ENCODE measurements at regions not wholly inside any gene's neighbourhood (a gene's known extent, or its start where the extent isn't known, plus 50 kb on each side); places are given as distances from the start of the nearest gene placed in this dataset.
"Not testable (repeated sequence)": the region's sequence is repeated elsewhere in the genome, so short reads cannot be mapped to it uniquely, and the experiment has no call there.

DNA sequence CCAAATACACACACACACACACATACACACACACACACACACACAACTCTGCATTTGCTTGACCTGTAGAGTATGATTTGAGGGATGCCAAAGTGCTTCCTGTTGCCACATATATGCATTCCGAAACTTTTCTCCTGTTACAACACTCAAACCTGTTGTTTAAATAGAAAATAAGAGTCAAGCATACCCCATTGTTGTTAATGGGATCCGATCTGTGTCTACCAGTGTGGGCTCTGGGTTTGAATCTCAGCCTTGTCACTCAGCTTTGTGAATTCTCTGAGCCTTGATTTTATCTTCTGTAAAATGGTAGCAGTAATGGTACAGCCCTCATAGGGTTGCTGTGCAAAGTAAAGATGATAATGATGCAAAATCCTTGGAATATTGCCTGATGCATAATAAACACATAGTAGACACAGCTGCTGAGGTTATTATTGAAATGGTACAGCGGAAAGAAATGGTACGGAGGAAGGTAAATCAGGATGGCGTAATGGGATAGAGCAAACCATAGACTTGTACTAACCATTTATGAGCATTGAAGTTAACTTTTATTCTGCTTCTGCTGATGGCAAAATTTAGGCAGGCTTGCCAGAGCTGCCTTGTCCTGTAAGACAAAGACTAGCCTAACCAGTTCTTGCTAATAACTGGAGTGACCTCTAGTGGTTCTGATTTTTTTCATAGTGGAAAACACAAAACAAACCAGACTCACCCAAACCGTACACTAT, 113.5 kb upstream of the PHACTR1 start:
- H3K27ac ChIP-seq: no peak overlapping the region
- no peak for DNase-seq (ENCODE audit: low read depth, low spot score)

DNA sequence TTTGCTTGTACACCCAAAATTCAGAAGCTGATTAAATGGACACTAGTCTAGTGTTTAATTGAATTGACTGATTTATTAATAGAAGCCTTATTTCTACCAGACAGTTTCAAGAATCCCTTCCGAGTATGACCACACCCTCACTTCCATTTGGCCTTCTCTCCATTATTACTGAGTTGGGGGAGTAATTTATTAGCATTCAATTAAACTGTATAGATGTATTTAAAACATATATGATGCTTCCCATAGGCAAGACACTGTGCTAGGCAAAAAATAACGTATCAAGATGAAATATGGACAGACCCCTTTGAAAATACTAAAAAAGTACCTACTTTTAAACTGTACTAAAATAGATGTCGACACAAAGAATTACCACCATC, 112.9 kb upstream of the PHACTR1 start:
- DNase-seq (ENCODE audit: low read depth, low spot score): no peak
- no peak overlapping the region for H3K27ac ChIP-seq

DNA sequence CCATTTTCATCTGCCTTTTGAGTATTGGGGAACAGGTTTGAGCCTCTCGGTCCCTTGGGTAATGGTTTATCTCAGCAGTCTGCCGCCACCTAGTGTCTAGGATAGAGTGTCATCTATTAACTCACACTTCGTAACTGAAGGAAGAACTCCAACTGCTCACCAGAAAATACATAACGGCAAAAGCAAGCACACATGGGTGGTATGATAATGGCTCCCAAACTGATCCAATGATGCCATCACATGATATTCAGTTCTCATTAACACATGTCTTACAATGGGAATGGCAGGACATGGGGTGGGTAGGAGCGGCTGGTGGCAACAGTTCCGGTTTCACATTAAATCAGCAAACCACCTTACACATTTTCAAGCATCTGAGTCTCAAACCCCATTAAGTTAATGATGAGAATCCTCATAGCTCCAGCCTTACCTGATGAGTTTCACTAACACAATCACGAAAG, 110.7 kb upstream of the PHACTR1 start:
- H3K27ac ChIP-seq: no peak overlapping the region
- no peak for DNase-seq (ENCODE audit: low read depth, low spot score)

DNA sequence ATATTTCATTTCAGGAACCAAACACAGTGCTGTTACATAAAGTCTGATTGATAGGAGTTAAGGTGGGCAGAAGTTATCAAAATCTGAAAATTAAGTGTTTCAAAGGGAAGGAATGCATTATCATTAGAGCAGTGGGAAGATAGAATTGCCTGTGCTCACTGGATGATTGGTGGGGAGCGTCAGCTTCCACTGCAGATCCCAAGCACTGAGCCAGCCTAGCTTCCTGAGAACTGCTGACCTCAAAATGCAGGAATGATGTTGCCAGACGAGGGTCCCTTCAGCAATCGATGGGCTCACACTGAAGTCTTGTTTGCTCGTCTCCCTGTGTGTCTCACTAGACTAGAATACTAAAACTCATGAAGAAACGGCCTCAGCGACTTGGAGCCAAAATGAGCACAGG, 110.0 kb upstream of the PHACTR1 start:
- no peak for DNase-seq (ENCODE audit: low read depth, low spot score)
- H3K27ac ChIP-seq: no peak overlapping the region

DNA sequence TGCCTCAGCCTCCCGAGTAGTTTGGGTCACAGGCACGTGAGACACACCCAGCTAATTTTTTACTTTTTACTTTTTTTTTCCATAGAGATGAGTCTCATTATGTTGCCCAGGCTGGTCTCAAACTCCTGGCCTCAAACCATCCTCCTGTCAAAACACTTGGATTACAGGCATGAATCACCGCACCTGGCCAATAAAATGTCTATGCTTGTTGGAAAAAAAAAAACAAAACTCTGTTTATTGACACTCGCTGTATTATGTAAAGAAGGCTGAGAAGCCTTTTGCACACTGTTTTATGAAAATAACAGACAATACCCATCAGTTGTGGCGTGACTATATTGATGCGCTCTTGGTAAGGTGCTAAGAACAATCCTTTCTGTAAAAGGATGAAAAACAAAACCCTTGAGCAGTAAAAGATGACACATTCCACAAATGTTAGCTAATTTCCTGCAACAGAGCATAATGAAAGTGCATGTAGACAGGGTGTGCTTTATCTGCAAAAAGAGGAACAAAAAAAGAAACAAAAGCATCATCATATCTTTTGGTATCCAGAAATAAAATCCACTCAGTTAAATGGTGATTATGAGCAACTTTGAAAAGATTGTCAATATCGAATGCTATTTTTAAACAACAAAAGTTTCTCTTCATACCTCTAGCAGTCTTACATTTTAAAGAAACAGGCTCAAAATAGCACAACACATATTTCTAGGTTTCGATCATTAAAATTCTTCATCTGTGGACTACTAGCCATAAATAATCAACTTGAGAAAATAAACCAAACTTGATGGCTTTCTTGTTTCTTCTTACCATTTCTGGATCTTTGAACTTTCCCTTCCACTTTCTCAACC, 108.3 kb upstream of the PHACTR1 start:
- DNase-seq (ENCODE audit: low read depth, low spot score): no peak
- H3K27ac ChIP-seq: peak overlapping the region; percentile 16

DNA sequence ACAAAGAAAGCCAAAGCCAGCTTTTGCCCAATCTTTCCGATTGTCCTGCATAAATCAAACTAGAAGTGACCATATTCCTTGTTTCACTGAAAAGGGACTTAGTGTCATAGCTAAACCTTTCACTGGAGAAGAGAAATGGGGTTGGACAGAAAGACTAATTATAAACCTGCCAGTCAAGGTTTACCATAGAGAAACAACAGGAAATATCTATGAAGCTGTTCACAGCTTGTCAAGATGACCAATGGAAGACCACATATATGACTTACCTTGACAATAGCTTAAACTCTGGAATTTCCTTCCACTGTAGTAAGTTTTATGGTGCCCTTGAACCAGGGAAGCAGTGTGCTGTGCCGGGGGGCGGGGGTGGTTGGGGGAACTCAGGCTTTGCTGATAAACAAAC, 107.7 kb upstream of the PHACTR1 start:
- peak overlapping the region; percentile 16 for H3K27ac ChIP-seq
- DNase-seq (ENCODE audit: low read depth, low spot score): no peak

DNA sequence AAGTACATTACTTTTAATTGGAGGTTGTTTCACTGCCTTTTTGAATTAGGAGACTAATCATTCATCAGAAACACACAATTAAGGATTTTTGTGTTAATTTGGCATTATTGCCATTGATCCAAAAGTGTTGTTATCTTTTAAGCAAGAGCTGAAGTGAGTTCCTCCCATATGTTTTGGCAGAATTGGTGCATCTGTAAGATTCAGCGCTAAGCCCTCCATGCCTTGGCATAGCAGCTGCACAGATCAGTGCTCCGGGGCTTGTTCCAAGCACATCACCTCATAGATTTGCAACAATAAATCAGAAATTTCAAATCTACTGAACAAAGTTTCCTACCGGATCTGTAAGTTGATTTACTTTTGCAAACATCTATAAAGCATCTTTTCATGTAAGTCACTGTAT, 106.8 kb upstream of the PHACTR1 start:
- no peak for DNase-seq (ENCODE audit: low read depth, low spot score)
- H3K27ac ChIP-seq: no peak overlapping the region

DNA sequence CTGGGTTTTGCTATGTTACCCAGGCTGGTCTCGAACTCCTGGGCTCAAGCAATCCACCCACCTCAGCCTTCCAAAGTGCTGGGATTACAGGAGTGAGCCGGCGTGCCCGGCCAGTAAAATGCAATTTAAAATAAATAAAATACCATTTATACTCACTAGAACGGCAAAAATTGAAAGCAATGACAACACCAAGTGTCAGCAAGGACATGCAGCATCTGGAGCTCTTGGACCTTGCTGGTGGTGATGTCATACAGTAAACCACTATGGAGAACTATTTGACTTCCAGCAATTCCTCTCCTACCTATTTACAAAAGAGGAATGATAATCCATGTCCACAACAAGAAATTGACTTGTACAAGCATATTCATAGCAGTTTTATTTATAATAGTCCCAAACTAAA, 105.7 kb upstream of the PHACTR1 start:
- no peak overlapping the region for H3K27ac ChIP-seq
- DNase-seq (ENCODE audit: low read depth, low spot score): no peak

DNA sequence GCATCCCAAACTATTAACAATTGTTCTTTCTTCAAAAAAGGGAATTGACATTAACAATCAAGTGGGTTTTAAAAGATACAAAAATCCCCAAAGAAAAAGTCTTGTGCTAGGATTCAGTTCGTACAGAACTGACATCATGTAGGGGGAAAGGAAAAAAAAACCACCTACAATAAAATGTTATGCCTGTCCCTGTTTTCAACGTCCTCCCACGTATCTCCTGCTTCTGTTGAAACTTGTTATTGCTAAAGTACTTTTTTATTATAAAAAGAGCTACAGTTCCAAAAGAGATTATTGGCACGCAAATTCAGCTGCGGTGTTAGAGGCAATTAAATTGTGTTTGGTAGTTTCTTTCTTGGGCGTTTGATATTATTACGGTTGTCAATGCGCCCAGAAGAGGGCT, 102.8 kb upstream of the PHACTR1 start:
- no peak overlapping the region for H3K27ac ChIP-seq
- DNase-seq (ENCODE audit: low read depth, low spot score): no peak

DNA sequence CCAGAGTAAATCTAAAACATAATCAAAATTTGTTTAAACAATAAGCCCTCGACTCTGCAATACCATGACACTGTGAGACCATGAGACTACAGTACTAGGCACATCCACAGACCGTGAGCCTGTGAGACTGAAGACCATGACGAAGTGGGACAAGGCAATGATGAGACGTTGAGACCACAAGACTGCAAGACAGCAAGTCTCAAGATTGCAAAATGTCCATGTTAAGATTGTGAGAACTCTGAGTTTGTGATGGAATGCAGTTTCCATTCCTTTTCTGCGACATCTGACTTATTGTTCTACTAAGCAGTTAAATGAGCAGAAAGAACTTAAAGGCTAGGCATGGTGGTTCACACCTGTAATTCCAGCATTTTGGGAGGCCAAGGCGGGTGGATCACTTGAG, 102.1 kb upstream of the PHACTR1 start:
- no peak overlapping the region for H3K27ac ChIP-seq
- DNase-seq (ENCODE audit: low read depth, low spot score): no peak

DNA sequence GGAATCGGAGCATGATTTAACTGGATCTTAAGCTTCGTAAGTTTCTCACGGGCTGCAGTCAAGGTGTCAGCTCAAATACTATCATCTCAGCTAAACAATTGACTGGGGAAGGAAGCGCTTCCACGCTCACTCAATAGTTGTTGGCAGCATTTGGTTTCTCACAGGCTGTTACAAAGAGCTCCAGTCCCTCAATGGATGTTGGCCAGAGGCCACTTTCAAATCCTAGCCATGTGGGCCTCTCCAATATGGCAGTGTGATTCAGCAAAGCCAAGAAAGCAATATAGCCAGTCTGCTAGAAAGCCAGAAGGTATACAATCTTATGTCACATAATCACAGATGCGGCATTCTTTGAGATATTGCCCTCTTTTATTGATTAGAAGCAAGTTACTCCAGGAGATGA, 98.3 kb upstream of the PHACTR1 start:
- H3K27ac ChIP-seq: no peak overlapping the region
- no peak for DNase-seq (ENCODE audit: low read depth, low spot score)

DNA sequence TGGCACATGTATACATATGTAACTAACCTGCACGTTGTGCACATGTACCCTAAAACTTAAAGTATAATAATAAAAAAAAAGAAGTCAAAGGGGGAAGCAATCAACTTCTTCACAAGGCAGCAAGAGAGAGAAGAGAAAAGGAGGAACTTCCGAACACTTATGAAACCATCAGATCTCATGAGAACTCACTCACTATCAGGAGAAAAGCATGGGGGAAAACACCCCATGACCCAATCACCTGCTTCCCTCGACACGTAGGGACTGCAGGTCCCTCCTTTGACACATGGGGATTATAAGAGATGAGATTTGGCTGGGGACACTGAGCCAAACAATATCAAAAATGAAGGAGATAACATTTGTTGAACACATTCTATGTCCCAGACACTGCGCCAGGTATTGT, 94.8 kb upstream of the PHACTR1 start:
- H3K27ac ChIP-seq: no peak overlapping the region
- no peak for DNase-seq (ENCODE audit: low read depth, low spot score)

DNA sequence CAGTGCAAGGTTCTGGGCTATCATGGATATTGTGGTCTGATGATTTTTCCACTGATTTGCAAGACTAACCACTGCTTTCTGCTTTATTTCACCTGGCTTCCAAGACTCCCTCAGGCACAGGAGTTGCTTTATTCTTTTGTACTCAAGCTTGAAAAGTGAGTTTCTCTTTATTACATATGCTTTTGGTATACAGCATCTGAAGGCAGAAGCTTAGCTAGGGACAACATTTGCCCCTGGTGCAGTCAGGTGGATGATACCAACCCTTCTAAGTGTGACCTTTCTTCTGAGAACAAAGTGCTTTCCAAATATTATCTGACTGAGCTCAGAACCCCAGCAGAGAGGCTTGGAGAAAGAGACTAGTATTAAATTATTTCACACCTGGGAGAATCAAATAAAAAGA, 94.0 kb upstream of the PHACTR1 start:
- no peak for DNase-seq (ENCODE audit: low read depth, low spot score)
- no peak overlapping the region for H3K27ac ChIP-seq

DNA sequence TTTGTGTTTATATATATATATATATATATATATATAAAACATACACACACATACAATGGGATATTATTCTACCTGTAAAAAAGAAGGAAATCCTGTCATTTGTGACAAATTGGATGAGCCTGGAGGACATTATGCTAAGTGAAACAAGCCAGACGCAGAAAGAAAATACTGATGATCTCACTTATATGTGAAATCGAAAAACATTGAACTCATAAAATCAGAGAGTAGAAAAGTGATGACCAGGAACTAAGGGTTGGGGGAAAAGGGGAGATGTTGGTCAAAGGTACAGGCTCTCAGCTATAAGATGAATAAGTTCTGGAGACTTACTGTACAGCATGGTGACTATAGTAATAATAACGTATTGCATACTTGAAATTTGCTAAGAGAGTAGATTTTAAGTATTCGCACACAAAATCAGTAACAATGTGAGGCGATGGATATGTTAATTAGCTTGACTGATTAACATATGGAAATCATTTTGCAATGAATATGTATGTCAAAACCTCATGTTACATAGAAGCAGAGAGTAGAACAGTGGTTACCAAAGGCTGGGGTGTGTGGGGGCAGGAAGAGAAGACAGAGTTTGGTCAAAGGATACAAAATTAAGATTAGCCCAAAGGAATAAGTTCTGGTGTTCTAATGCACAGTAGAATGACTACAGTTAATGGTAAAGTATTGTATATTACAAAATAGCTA, 92.3 kb upstream of the PHACTR1 start:
- H3K27ac ChIP-seq: no peak overlapping the region
- DNase-seq (ENCODE audit: low read depth, low spot score): no peak

DNA sequence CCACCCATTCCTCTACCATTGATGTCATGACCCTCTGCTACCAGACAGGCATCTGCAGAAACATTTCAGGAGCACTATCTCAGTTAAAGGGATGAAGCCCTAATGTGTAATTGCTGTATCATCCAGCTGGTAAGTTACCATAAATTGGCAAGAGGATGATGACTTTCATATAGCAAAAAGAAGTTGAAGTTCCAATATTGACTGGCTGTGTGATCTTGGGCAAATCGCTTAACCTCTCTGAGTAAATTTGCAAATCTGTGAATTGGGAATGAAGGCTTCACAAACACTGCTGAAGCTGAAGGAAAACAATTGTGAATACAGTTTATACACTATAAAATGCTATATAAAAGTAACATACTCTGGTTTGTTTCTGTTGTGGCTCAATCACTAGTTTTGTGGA, 89.5 kb upstream of the PHACTR1 start:
- DNase-seq (ENCODE audit: low read depth, low spot score): no peak
- no peak overlapping the region for H3K27ac ChIP-seq

DNA sequence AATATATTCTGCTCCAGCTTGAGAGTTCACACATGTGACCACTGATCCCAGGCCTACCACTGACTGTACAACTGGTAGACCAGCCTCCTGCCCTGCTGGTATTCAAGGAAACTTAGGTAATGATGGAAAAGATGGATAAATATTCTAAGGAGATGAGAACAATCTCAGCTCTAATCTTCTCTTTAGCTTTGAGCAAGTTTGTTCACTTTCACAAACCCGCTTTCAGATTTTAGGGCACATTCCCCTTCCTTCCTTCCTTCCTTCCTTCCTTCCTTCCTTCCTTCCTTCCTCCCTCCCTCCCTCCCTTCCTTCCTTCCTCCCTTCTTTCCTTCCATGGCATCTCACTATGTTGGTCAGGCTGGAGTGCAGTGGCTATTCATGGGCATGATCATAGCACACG, 88.2 kb upstream of the PHACTR1 start:
- no peak for DNase-seq (ENCODE audit: low read depth, low spot score)
- no peak overlapping the region for H3K27ac ChIP-seq

DNA sequence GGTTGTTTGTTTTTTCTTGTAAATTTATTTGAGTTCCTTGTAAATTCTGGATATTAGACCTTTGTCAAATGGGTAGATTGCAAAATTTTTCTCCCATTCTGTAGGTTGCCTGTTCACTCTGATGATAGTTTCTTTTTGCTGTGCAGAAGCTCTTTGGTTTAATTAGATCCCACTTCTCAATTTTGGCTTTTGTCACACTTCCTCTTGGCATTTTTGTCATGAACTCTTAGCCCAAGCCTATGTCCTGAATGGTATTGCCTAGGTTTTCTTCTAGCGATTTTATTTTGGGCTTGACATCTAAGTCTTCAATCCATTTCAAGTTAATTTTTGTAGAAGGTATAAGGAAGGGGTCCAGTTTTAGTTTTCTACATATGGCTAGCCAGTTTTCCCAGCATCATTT, 82.8 kb upstream of the PHACTR1 start:
- not testable (repeated sequence) for DNase-seq (ENCODE audit: low read depth, low spot score); H3K27ac ChIP-seq

DNA sequence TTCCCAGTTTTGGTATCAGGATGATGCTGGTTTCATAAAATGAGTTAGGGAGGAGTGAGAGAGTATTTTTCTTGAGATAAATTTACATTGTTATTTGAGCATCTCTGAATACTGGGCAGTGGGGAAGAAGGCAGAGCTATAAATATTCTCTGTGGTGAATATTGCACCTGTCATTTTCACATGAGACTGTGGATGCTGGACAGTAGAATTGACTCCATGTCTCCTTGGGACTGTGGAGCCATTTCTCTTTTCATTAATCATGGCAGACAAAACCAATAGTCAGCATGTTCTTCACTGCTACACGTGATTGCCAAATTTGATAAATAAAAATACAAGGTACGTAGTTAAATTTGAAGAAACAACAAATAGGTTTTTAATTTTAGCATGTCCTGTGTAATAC, 81.2 kb upstream of the PHACTR1 start:
- no peak overlapping the region for H3K27ac ChIP-seq
- no peak for DNase-seq (ENCODE audit: low read depth, low spot score)

DNA sequence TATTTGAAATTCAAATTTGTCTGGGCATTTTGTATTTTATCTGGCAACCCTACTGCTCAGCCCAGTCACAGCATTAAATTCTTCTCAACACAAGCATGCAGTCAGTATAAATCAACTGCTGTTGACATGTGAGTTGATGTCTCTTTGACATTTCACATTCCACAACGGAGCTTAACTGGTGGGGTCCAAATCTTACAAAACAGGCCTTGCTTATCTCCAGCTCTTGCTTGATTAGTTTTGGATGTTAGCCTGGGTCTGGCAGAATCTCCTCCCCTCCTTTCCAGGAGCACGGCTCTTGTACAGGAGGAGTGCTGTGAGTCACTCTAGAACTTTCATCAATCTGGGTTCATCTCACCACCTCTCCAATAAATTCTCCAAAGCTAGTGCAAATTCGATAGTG, 80.8 kb upstream of the PHACTR1 start:
- no peak overlapping the region for H3K27ac ChIP-seq
- DNase-seq (ENCODE audit: low read depth, low spot score): no peak

DNA sequence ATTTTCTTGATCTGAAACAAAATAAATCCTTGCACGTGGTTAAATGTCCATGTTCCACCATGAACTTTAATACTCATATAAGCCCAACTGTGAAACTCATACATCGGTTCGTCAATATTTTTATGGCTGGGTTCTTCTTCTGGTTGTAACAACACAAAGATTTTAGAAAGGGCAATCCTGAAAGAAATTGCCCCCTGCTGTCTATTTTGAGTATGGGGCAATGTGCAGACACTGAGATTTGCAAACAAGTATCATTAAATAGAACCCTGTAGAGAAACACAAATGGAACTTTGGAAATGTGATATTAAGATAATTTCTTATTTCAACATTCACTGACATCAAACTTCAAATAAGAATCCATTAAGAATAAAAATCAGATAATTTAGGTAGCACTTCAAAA, 80.2 kb upstream of the PHACTR1 start:
- no peak for DNase-seq (ENCODE audit: low read depth, low spot score)

DNA sequence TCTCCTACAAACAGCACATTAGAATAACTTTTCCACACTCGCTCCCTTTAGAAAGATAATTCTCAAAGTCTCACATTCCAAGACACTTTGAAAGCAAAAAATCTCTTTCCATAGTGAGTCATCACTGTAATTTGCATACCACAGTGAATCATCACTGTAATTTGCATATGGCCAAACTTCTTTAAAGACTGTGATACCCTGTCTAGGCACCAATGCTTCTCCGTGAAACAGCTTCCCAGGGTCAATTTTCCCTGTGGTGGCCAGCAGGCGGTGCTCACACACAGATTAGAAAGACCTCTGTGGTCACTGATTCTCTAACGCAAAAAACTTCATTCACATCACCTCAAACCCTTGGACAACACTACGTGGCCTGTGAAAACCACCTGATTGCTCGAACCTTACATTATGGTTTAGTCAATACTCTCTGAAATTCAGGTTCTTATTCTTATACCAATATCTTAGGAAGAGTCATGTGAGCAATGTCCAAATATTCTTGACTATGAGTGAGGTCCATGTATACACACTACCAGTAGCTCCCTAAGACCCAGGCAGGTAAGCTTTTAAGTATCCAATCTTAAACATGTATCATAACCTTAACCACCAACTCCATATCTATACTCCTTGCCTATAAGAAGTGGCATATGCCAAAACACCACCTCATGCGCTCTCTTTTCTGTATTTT, 78.5 kb upstream of the PHACTR1 start:
- peak; percentile 5 for DNase-seq (ENCODE audit: low read depth, low spot score)
- no peak overlapping the region for H3K27ac ChIP-seq

More for the DNA sequence above, 80.2 kb upstream of the PHACTR1 start:
- no peak overlapping the region for H3K27ac ChIP-seq

Data from epithelial cell of prostate (primary cell).